GM12872 (cell line): ENCODE measurements at regions not wholly inside any gene's neighbourhood (a gene's known extent, or its start where the extent isn't known, plus 50 kb on each side); places are given as distances from the start of the nearest gene placed in this dataset.

ENCODE experiments used
- CTCF ChIP-seq: IDR thresholded peaks from 3 replicates; pipeline ENCODE4 v1.5.1; 2011; ENCODE audit warnings: low read depth, mild to moderate bottlenecking, low read length, moderate library complexity; ENCODE audit not compliant: insufficient read depth

- TF ChIP-seq CTCF, result no peak
Observed at GRCh38 chr14:51592836-51593235, 58.9 kb upstream of the FRMD6 start.

- no peak for TF ChIP-seq CTCF
Observed at GRCh38 chr14:51593397-51593796, 58.3 kb upstream of the FRMD6 start.

GRCh38 chr14:51595881-51596455 is 55.7 kb upstream of the FRMD6 start:
- no peak for TF ChIP-seq CTCF

GRCh38 chr14:51596488-51597117 is 55.1 kb upstream of the FRMD6 start:
- no peak for TF ChIP-seq CTCF

GRCh38 chr14:51597261-51598001 is 54.3 kb upstream of the FRMD6 start:
- no peak for TF ChIP-seq CTCF

GRCh38 chr14:51600658-51601057 is 51.1 kb upstream of the FRMD6 start:
- no peak for TF ChIP-seq CTCF
